Skin of body (tissue), 1 donor: ENCODE measurements at regions not wholly inside any gene's neighbourhood (a gene's known extent, or its start where the extent isn't known, plus 50 kb on each side); places are given as distances from the start of the nearest gene placed in this dataset.

Experiments used
- DNase-seq: peaks from one replicate; lab custom pipeline; 2025; lab: John Stamatoyannopoulos, UW

GRCh38 chr5:124692950-124693349 lies 53.5 kb downstream of the ZNF608 start:
- no peak for DNase-seq

GRCh38 chr5:124692324-124692723 lies 54.1 kb downstream of the ZNF608 start:
- peak; percentile 74 for DNase-seq

GRCh38 chr5:124689653-124690052 lies 56.8 kb downstream of the ZNF608 start:
- DNase-seq: no peak

- no peak for DNase-seq
Measured at GRCh38 chr5:124686239-124687004, 60.0 kb downstream of the ZNF608 start.

GRCh38 chr5:124685404-124685930 lies 61.0 kb downstream of the ZNF608 start:
- DNase-seq: no peak

GRCh38 chr5:124683917-124684555 lies 62.4 kb downstream of the ZNF608 start:
- no peak for DNase-seq

GRCh38 chr5:124679578-124680199 lies 66.8 kb downstream of the ZNF608 start:
- DNase-seq: no peak

GRCh38 chr5:124678922-124679519 lies 67.4 kb downstream of the ZNF608 start:
- DNase-seq: no peak

GRCh38 chr5:124678468-124678867 lies 68.0 kb downstream of the ZNF608 start:
- no peak for DNase-seq

- DNase-seq: peak; percentile 94
Measured at GRCh38 chr5:124677374-124678351, 68.8 kb downstream of the ZNF608 start.

GRCh38 chr5:124675931-124676846 lies 70.2 kb downstream of the ZNF608 start:
- DNase-seq: no peak

GRCh38 chr5:124671193-124671592 lies 75.2 kb downstream of the ZNF608 start:
- no peak for DNase-seq

- no peak for DNase-seq
Measured at GRCh38 chr5:124670722-124671184, 75.7 kb downstream of the ZNF608 start.

GRCh38 chr5:124669956-124670721 lies 76.3 kb downstream of the ZNF608 start:
- DNase-seq: no peak

- DNase-seq: no peak
Measured at GRCh38 chr5:124669300-124669648, 77.2 kb downstream of the ZNF608 start.

GRCh38 chr5:124668353-124669299 lies 77.8 kb downstream of the ZNF608 start:
- DNase-seq: no peak

- DNase-seq: no peak
Measured at GRCh38 chr5:124665625-124666024, 80.8 kb downstream of the ZNF608 start.

GRCh38 chr5:124665035-124665434 lies 81.4 kb downstream of the ZNF608 start:
- no peak for DNase-seq
